K562 (cell line): ENCODE measurements at regions not wholly inside any gene's neighbourhood (a gene's known extent, or its start where the extent isn't known, plus 50 kb on each side); places are given as distances from the start of the nearest gene placed in this dataset.

Experiments
- HMG20B ChIP-seq: fragments of 250-450 bp; sonication (Bioruptor Pico); IDR thresholded peaks from 2 replicates; pipeline ENCODE4 v1.5.0; 2021; ENCODE audit warnings: mild to moderate bottlenecking
- HNRNPH1 ChIP-seq: fragments of 200-400 bp; formaldehyde crosslinking; optimal IDR thresholded peaks from 2 replicates; pipeline ENCODE3; 2017; ENCODE audit warnings: low read depth, mild to moderate bottlenecking, low read length, moderate library complexity
- TAF9B ChIP-seq: fragments of 450-650 bp; IDR thresholded peaks from 2 replicates; pipeline ENCODE4 v1.6.1; 2018; ENCODE audit warnings: mild to moderate bottlenecking; ENCODE audit not compliant: partially characterized antibody
- TEAD1 ChIP-seq, 2 experiments: fragments of 450-650 bp in 1 of 2; sonication (generic) in 1 of 2; formaldehyde crosslinking; IDR thresholded peaks; 2 replicates each; pipeline versions ENCODE4 v1.4.0 to v1.8.0; 2020 to 2022; ENCODE audit warnings: mild to moderate bottlenecking in 2 of 2, missing genetic modification reagents in 1 of 2
- TF ChIP-seq, protein P1 (sequence below): fragments of 450-650 bp; IDR thresholded peaks from 2 replicates; pipeline ENCODE4 v1.6.1; 2016; ENCODE audit warnings: mild to moderate bottlenecking
- TF ChIP-seq, protein P2 (sequence below), 2 experiments: IDR thresholded peaks; 2 replicates each; pipeline ENCODE4 v1.6.1; 2011; ENCODE audit warnings: borderline replicate concordance in 1 of 2, control low read depth in 1 of 2, low read depth in 1 of 2, low read length in 1 of 2, mild to moderate bottlenecking in 1 of 2, mixed read lengths in 1 of 2, moderate library complexity in 1 of 2; ENCODE audit not compliant: insufficient read depth in 1 of 2, insufficient read length in 1 of 2, poor library complexity in 1 of 2, severe bottlenecking in 1 of 2; ENCODE audit errors: extremely low read depth in 1 of 2
- TF ChIP-seq, protein P3 (sequence below): fragments of 250-450 bp; sonication (Bioruptor Pico); IDR thresholded peaks from 2 replicates; pipeline ENCODE4 v1.4.0; 2020
- TF ChIP-seq, protein P4 (sequence below): fragments of 450-650 bp; formaldehyde crosslinking; IDR thresholded peaks from 2 replicates; pipeline ENCODE4 v1.4.0; 2020; ENCODE audit warnings: mild to moderate bottlenecking, moderate library complexity

DNA sequence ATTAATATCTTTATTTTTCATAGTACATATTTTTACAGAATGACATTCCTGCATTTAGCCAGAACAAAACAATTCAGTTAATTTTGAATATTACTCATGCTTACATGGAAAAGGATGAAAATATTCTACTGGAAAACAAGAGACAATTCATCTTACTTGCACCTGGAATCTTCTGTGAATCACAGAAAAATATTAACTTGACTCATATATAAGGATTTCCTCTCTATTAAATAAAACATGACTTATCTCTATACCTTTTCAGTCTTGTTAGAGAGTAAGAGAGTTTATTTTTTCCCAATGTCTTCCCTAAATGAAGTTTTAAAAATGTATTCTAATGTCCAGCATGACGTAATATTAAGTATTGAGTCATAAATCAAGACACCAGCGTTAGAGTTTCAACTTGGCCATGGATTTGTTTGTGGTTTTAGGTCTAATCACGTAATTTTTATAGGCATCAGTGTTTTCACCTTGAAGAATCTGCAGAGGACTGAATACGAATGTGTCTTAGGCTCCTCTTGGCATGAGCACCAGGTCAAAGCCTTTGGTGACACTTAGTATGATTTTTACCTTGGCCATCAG lies 445.1 kb upstream of the JAG1 start (continued):
- TF ChIP-seq, protein P1, sequence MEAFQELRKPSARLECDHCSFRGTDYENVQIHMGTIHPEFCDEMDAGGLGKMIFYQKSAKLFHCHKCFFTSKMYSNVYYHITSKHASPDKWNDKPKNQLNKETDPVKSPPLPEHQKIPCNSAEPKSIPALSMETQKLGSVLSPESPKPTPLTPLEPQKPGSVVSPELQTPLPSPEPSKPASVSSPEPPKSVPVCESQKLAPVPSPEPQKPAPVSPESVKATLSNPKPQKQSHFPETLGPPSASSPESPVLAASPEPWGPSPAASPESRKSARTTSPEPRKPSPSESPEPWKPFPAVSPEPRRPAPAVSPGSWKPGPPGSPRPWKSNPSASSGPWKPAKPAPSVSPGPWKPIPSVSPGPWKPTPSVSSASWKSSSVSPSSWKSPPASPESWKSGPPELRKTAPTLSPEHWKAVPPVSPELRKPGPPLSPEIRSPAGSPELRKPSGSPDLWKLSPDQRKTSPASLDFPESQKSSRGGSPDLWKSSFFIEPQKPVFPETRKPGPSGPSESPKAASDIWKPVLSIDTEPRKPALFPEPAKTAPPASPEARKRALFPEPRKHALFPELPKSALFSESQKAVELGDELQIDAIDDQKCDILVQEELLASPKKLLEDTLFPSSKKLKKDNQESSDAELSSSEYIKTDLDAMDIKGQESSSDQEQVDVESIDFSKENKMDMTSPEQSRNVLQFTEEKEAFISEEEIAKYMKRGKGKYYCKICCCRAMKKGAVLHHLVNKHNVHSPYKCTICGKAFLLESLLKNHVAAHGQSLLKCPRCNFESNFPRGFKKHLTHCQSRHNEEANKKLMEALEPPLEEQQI, result no peak
- TF ChIP-seq TEAD1 (CRISPR knock-in tag; IDR thresholded peaks at IDR 0.05) (no peak), HNRNPH1 (no peak), TAF9B (no peak), HMG20B (CRISPR knock-in tag) (no peak)
- TF ChIP-seq, protein P2, sequence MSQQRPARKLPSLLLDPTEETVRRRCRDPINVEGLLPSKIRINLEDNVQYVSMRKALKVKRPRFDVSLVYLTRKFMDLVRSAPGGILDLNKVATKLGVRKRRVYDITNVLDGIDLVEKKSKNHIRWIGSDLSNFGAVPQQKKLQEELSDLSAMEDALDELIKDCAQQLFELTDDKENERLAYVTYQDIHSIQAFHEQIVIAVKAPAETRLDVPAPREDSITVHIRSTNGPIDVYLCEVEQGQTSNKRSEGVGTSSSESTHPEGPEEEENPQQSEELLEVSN (IDR thresholded peaks at IDR 0.05; ENCODE audit: borderline replicate concordance in 1 of 2, extremely low read depth in 1 of 2, insufficient read depth in 1 of 2, insufficient read length in 1 of 2, low read depth in 1 of 2, low read length in 1 of 2, poor library complexity in 1 of 2, severe bottlenecking in 1 of 2), result no peak
- TF ChIP-seq, protein P3, sequence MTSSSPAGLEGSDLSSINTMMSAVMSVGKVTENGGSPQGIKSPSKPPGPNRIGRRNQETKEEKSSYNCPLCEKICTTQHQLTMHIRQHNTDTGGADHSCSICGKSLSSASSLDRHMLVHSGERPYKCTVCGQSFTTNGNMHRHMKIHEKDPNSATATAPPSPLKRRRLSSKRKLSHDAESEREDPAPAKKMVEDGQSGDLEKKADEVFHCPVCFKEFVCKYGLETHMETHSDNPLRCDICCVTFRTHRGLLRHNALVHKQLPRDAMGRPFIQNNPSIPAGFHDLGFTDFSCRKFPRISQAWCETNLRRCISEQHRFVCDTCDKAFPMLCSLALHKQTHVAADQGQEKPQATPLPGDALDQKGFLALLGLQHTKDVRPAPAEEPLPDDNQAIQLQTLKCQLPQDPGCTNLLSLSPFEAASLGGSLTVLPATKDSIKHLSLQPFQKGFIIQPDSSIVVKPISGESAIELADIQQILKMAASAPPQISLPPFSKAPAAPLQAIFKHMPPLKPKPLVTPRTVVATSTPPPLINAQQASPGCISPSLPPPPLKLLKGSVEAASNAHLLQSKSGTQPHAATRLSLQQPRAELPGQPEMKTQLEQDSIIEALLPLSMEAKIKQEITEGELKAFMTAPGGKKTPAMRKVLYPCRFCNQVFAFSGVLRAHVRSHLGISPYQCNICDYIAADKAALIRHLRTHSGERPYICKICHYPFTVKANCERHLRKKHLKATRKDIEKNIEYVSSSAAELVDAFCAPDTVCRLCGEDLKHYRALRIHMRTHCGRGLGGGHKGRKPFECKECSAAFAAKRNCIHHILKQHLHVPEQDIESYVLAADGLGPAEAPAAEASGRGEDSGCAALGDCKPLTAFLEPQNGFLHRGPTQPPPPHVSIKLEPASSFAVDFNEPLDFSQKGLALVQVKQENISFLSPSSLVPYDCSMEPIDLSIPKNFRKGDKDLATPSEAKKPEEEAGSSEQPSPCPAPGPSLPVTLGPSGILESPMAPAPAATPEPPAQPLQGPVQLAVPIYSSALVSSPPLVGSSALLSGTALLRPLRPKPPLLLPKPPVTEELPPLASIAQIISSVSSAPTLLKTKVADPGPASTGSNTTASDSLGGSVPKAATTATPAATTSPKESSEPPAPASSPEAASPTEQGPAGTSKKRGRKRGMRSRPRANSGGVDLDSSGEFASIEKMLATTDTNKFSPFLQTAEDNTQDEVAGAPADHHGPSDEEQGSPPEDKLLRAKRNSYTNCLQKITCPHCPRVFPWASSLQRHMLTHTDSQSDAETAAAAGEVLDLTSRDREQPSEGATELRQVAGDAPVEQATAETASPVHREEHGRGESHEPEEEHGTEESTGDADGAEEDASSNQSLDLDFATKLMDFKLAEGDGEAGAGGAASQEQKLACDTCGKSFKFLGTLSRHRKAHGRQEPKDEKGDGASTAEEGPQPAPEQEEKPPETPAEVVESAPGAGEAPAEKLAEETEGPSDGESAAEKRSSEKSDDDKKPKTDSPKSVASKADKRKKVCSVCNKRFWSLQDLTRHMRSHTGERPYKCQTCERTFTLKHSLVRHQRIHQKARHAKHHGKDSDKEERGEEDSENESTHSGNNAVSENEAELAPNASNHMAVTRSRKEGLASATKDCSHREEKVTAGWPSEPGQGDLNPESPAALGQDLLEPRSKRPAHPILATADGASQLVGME, result no peak
- TF ChIP-seq, protein P4, sequence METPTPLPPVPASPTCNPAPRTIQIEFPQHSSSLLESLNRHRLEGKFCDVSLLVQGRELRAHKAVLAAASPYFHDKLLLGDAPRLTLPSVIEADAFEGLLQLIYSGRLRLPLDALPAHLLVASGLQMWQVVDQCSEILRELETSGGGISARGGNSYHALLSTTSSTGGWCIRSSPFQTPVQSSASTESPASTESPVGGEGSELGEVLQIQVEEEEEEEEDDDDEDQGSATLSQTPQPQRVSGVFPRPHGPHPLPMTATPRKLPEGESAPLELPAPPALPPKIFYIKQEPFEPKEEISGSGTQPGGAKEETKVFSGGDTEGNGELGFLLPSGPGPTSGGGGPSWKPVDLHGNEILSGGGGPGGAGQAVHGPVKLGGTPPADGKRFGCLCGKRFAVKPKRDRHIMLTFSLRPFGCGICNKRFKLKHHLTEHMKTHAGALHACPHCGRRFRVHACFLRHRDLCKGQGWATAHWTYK (CRISPR knock-in tag), result no peak
